WTC11 (cell line): ENCODE measurements at regions not wholly inside any gene's neighbourhood (a gene's known extent, or its start where the extent isn't known, plus 50 kb on each side); places are given as distances from the start of the nearest gene placed in this dataset.

Experiments used
- ZNF317 ChIP-seq: sonication (generic); formaldehyde crosslinking; IDR thresholded peaks from 2 replicates; pipeline ENCODE4 v1.8.1; 2023; ENCODE audit warnings: low read depth, mild to moderate bottlenecking, moderate library complexity, missing genetic modification reagents, borderline replicate concordance
- ZNF423 ChIP-seq: fragments of 250-450 bp; sonication (Bioruptor Pico); IDR thresholded peaks from 2 replicates; pipeline ENCODE4 v2.1.2; 2022; ENCODE audit warnings: mild to moderate bottlenecking, moderate library complexity
- TF ChIP-seq, protein P1 (sequence below): fragments of 200-600 bp; IDR thresholded peaks from 2 replicates; pipeline ENCODE4 v1.8.0; 2022; ENCODE audit warnings: antibody characterized with exemption
- TF ChIP-seq, protein P2 (sequence below): sonication (generic); formaldehyde crosslinking; conservative IDR thresholded peaks from 2 replicates; pipeline ENCODE4 v1.8.1; 2022; ENCODE audit warnings: mild to moderate bottlenecking, missing genetic modification reagents
- TF ChIP-seq, protein P3 (sequence below): sonication (generic); formaldehyde crosslinking; IDR thresholded peaks from 2 replicates; pipeline ENCODE4 v1.8.1; 2023; ENCODE audit warnings: mild to moderate bottlenecking, missing genetic modification reagents, moderate library complexity

DNA sequence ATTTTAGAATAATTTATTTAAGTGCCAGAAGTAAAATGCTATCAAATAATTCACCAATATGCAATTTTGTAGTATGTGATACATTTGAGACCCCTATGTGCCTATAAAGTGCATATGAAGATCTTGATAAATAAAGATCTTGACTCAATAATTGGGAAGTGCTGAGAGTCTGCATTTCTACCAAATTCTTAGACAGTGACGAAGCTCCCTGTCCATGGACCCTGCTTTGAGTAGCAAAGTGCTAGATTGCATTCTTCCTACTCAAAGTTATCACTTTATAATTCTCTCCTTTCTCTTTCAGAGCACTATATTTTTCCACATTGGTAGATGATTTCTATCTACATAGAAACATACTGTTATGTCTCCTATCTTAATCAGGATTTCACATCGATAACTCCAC, 1393.9 kb downstream of the ARAP2 start:
- TF ChIP-seq ZNF317 (CRISPR knock-in tag) (no peak), ZNF423 (CRISPR knock-in tag) (no peak)
- TF ChIP-seq, protein P1, sequence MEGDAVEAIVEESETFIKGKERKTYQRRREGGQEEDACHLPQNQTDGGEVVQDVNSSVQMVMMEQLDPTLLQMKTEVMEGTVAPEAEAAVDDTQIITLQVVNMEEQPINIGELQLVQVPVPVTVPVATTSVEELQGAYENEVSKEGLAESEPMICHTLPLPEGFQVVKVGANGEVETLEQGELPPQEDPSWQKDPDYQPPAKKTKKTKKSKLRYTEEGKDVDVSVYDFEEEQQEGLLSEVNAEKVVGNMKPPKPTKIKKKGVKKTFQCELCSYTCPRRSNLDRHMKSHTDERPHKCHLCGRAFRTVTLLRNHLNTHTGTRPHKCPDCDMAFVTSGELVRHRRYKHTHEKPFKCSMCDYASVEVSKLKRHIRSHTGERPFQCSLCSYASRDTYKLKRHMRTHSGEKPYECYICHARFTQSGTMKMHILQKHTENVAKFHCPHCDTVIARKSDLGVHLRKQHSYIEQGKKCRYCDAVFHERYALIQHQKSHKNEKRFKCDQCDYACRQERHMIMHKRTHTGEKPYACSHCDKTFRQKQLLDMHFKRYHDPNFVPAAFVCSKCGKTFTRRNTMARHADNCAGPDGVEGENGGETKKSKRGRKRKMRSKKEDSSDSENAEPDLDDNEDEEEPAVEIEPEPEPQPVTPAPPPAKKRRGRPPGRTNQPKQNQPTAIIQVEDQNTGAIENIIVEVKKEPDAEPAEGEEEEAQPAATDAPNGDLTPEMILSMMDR, result no peak
- TF ChIP-seq, protein P2, sequence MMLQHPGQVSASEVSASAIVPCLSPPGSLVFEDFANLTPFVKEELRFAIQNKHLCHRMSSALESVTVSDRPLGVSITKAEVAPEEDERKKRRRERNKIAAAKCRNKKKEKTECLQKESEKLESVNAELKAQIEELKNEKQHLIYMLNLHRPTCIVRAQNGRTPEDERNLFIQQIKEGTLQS, result no peak
- TF ChIP-seq, protein P3, sequence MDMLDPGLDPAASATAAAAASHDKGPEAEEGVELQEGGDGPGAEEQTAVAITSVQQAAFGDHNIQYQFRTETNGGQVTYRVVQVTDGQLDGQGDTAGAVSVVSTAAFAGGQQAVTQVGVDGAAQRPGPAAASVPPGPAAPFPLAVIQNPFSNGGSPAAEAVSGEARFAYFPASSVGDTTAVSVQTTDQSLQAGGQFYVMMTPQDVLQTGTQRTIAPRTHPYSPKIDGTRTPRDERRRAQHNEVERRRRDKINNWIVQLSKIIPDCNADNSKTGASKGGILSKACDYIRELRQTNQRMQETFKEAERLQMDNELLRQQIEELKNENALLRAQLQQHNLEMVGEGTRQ (CRISPR knock-in tag), result no peak
